ENCODE measurements at regions not wholly inside any gene's neighbourhood (a gene's known extent, or its start where the extent isn't known, plus 50 kb on each side); places are given as distances from the start of the nearest gene placed in this dataset.

GRCh38 chr3:144622845-144623244 lies 651.2 kb downstream of the DIPK2A start:
- H3K4me3 Mint-ChIP-seq, result no peak overlapping the region

GRCh38 chr3:144624656-144625055 lies 653.0 kb downstream of the DIPK2A start:
- Mint-ChIP-seq H3K36me3 (no peaks in the 10 kb centered on the region), H3K4me1 (ENCODE audit: unreplicated experiment) (no peaks in the 10 kb centered on the region), H3K9me3 (no peaks in the 10 kb centered on the region), H3K27ac (no peak overlapping the region), H3K27me3 (peaks cover 3% of the 10 kb centered on the region), H3K4me3 (no peak overlapping the region)
- no peak for DNase-seq (ENCODE audit: extremely low spot score, unreplicated experiment)
- TF ChIP-seq, protein P1, sequence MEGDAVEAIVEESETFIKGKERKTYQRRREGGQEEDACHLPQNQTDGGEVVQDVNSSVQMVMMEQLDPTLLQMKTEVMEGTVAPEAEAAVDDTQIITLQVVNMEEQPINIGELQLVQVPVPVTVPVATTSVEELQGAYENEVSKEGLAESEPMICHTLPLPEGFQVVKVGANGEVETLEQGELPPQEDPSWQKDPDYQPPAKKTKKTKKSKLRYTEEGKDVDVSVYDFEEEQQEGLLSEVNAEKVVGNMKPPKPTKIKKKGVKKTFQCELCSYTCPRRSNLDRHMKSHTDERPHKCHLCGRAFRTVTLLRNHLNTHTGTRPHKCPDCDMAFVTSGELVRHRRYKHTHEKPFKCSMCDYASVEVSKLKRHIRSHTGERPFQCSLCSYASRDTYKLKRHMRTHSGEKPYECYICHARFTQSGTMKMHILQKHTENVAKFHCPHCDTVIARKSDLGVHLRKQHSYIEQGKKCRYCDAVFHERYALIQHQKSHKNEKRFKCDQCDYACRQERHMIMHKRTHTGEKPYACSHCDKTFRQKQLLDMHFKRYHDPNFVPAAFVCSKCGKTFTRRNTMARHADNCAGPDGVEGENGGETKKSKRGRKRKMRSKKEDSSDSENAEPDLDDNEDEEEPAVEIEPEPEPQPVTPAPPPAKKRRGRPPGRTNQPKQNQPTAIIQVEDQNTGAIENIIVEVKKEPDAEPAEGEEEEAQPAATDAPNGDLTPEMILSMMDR (conservative IDR thresholded peaks at IDR 0.05), result no peak

More at GRCh38 chr3:144622845-144623244, 651.2 kb downstream of the DIPK2A start:
- Mint-ChIP-seq H3K27me3 (no peaks in the 10 kb centered on the region), H3K9me3 (peaks cover 7% of the 10 kb centered on the region), H3K4me1 (ENCODE audit: unreplicated experiment) (no peaks in the 10 kb centered on the region), H3K36me3 (no peaks in the 10 kb centered on the region), H3K27ac (no peak overlapping the region)
- TF ChIP-seq, protein P1 (conservative IDR thresholded peaks at IDR 0.05), result no peak
- no peak for DNase-seq (ENCODE audit: extremely low spot score, unreplicated experiment)

DNA sequence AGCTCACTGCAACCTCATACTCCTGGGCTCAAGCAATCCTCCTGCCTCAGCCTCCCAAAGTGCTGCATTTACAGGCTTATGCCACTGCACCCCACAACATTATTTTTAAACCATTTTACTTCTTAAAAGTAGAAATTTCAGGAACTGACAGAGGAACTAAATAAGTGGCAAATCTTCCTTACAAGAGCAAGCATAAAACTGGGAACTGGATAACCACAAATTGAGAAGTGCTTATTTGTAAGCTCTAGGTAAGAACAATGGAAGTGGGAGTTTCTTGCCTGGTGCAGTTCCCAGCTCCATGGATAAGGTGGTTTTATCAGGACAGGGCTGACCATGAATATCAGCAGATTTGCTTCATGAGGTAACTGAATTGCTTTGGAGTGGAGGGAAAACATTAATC lies 655.2 kb downstream of the DIPK2A start:
- Mint-ChIP-seq H3K4me1 (ENCODE audit: unreplicated experiment) (no peaks in the 10 kb centered on the region), H3K27me3 (peaks cover 3% of the 10 kb centered on the region), H3K9me3 (no peaks in the 10 kb centered on the region), H3K4me3 (no peak overlapping the region), H3K27ac (no peak overlapping the region), H3K36me3 (no peaks in the 10 kb centered on the region)
- TF ChIP-seq, protein P1 (conservative IDR thresholded peaks at IDR 0.05), result no peak
- no peak for DNase-seq (ENCODE audit: extremely low spot score, unreplicated experiment)

GRCh38 chr3:144629381-144629780 lies 657.8 kb downstream of the DIPK2A start:
- Mint-ChIP-seq H3K36me3 (no peaks in the 10 kb centered on the region), H3K9me3 (no peaks in the 10 kb centered on the region), H3K4me3 (no peak overlapping the region), H3K27ac (no peak overlapping the region), H3K27me3 (peaks cover 3% of the 10 kb centered on the region), H3K4me1 (ENCODE audit: unreplicated experiment) (no peaks in the 10 kb centered on the region)
- TF ChIP-seq, protein P1 (conservative IDR thresholded peaks at IDR 0.05), result no peak
- no peak for DNase-seq (ENCODE audit: extremely low spot score, unreplicated experiment)

DNA sequence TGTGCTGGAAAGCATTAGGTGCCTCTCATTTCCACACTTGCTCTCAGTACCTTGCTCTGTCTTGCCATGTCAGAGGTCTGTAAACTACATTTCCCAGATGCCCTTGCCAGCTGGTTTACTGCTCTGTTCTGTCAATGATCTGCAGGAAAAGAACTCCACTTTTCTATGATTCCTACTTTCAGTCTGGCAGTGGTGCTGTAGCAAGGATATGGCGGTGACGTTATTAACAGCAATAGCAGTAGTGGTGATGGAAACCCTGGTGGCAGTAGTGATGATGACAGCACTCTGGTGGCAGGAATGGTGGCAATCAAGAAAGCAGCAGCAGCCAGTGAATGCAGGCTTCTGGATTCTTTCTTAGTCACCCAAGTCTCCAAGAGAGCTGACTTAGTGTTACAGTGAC lies 665.2 kb downstream of the DIPK2A start:
- Mint-ChIP-seq H3K36me3 (no peaks in the 10 kb centered on the region), H3K4me3 (no peak overlapping the region), H3K4me1 (ENCODE audit: unreplicated experiment) (no peaks in the 10 kb centered on the region), H3K27ac (no peak overlapping the region), H3K9me3 (no peaks in the 10 kb centered on the region), H3K27me3 (no peaks in the 10 kb centered on the region)
- TF ChIP-seq, protein P1 (conservative IDR thresholded peaks at IDR 0.05), result no peak
- DNase-seq (ENCODE audit: extremely low spot score, unreplicated experiment), result no peak

- Mint-ChIP-seq H3K4me3 (no peak overlapping the region), H3K27me3 (no peaks in the 10 kb centered on the region), H3K4me1 (ENCODE audit: unreplicated experiment) (no peaks in the 10 kb centered on the region), H3K36me3 (no peaks in the 10 kb centered on the region), H3K9me3 (no peaks in the 10 kb centered on the region), H3K27ac (no peak overlapping the region)
- TF ChIP-seq, protein P1 (conservative IDR thresholded peaks at IDR 0.05), result no peak
- DNase-seq (ENCODE audit: extremely low spot score, unreplicated experiment), result no peak
Observed at GRCh38 chr3:144638009-144638408, 666.4 kb downstream of the DIPK2A start.
